ENCODE measurements at regions not wholly inside any gene's neighbourhood (a gene's known extent, or its start where the extent isn't known, plus 50 kb on each side); places are given as distances from the start of the nearest gene placed in this dataset.

GRCh38 chr22:27123880-27124279 is 466.5 kb downstream of the MIAT start:
- ATAC-seq, result no peak
- DNase-seq, result no peak

GRCh38 chr22:27124351-27124966 is 467.1 kb downstream of the MIAT start:
- ATAC-seq (no peak), DNase-seq (no peak)

GRCh38 chr22:27125539-27125938 is 468.2 kb downstream of the MIAT start:
- no peak for DNase-seq
- ATAC-seq, result no peak

- DNase-seq, result no peak
- no peak for ATAC-seq
Measured at GRCh38 chr22:27127911-27128310, 470.5 kb downstream of the MIAT start.

- DNase-seq (no peak), ATAC-seq (no peak)
Measured at GRCh38 chr22:27128461-27129085, 471.2 kb downstream of the MIAT start.

GRCh38 chr22:27129266-27129665 is 471.9 kb downstream of the MIAT start:
- DNase-seq, result no peak
- no peak for ATAC-seq

GRCh38 chr22:27130906-27131305 is 473.5 kb downstream of the MIAT start:
- ATAC-seq, result no peak
- no peak for DNase-seq

GRCh38 chr22:27131346-27131745 is 474.0 kb downstream of the MIAT start:
- no peak for ATAC-seq
- DNase-seq, result no peak

- no peak for ATAC-seq
- DNase-seq, result no peak
Measured at GRCh38 chr22:27132400-27132799, 475.0 kb downstream of the MIAT start.

GRCh38 chr22:27133019-27133431 is 475.6 kb downstream of the MIAT start:
- ATAC-seq, result no peak
- no peak for DNase-seq

- DNase-seq, result no peak
- ATAC-seq, result no peak
Measured at GRCh38 chr22:27133681-27134314, 476.4 kb downstream of the MIAT start.

GRCh38 chr22:27134315-27134701 is 476.9 kb downstream of the MIAT start:
- peak; percentile 21 for DNase-seq
- ATAC-seq, result peak; percentile 53

GRCh38 chr22:27135031-27135981 is 477.9 kb downstream of the MIAT start:
- ATAC-seq (no peak), DNase-seq (no peak)

- DNase-seq (no peak), ATAC-seq (no peak)
Measured at GRCh38 chr22:27136596-27136995, 479.2 kb downstream of the MIAT start.

GRCh38 chr22:27137871-27138337 is 480.5 kb downstream of the MIAT start:
- no peak for DNase-seq
- no peak for ATAC-seq

GRCh38 chr22:27138471-27138870 is 481.1 kb downstream of the MIAT start:
- DNase-seq, result no peak
- ATAC-seq, result no peak

GRCh38 chr22:27139935-27140511 is 482.6 kb downstream of the MIAT start:
- DNase-seq (no peak), ATAC-seq (no peak)

GRCh38 chr22:27142286-27142685 is 484.9 kb downstream of the MIAT start:
- DNase-seq (no peak), ATAC-seq (no peak)

GRCh38 chr22:27144321-27144720 is 486.9 kb downstream of the MIAT start:
- ATAC-seq (no peak), DNase-seq (no peak)

GRCh38 chr22:27146866-27147633 is 489.7 kb downstream of the MIAT start:
- no peak for DNase-seq
- no peak for ATAC-seq

GRCh38 chr22:27148055-27148454 is 490.7 kb downstream of the MIAT start:
- ATAC-seq (no peak), DNase-seq (no peak)
